ENCODE measurements at regions not wholly inside any gene's neighbourhood (a gene's known extent, or its start where the extent isn't known, plus 50 kb on each side); places are given as distances from the start of the nearest gene placed in this dataset.

DNA sequence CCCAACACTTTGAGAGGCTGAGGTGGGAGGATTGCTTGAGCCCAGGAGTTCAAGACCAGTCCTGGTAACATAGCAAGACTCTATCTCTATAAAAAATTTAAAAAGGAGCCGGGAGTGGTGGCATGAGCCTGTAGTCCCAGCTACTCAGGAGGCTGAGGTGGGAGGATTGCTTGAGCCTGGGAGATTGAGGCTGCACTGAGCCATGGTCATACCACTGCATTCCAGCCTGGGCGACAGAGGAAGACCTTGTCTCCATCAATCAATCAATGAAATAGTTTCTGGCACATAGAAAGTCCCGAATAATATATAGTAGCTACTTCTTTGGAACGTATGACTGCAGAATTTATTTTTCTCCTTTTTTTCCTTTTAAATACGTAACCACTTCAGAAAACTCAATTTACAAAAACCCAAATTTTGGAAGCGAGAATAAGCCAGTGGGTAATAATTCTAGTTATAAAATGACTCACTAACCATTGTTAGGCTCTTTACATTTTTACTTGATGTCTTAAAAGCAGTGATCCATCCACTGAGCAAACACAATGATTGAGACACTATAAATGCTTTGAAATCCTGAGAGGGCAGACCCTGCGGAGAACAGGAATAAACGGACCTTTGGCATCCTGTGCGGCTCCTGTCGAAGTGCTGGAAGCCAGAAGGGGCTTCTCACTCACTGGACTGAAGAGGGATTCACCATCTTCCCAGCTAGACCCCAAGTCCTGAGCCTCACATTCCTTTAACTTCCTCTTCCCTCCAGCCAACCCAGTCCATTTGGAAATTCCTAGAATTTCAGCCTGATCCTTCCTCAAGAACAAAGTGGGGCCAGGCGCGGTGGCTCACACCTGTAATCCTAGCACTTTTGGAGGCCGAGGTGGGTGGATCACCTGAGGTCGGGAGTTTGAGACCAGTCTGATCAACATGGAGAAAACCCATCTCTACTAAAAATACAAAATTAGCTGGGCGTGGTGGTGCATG is 68.4 kb upstream of the MFGE8 start:
- Histone ChIP-seq H3K4me1 (no peaks in the 10 kb centered on the region), H3K9me3 (no peaks in the 10 kb centered on the region), H3K4me3 (no peak overlapping the region), H3K27ac (no peak overlapping the region), H3K36me3 (no peaks in the 10 kb centered on the region), H3K27me3 (no peaks in the 10 kb centered on the region)
- no peak for DNase-seq
- no peak for TF ChIP-seq POLR2A (IDR thresholded peaks at IDR 0.05)
- TF ChIP-seq, protein P1, sequence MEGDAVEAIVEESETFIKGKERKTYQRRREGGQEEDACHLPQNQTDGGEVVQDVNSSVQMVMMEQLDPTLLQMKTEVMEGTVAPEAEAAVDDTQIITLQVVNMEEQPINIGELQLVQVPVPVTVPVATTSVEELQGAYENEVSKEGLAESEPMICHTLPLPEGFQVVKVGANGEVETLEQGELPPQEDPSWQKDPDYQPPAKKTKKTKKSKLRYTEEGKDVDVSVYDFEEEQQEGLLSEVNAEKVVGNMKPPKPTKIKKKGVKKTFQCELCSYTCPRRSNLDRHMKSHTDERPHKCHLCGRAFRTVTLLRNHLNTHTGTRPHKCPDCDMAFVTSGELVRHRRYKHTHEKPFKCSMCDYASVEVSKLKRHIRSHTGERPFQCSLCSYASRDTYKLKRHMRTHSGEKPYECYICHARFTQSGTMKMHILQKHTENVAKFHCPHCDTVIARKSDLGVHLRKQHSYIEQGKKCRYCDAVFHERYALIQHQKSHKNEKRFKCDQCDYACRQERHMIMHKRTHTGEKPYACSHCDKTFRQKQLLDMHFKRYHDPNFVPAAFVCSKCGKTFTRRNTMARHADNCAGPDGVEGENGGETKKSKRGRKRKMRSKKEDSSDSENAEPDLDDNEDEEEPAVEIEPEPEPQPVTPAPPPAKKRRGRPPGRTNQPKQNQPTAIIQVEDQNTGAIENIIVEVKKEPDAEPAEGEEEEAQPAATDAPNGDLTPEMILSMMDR (IDR thresholded peaks at IDR 0.05): no peak

GRCh38 chr15:88982304-88982945 is 69.2 kb upstream of the MFGE8 start:
- Histone ChIP-seq H3K27me3 (no peaks in the 10 kb centered on the region), H3K4me1 (no peaks in the 10 kb centered on the region), H3K9me3 (no peaks in the 10 kb centered on the region), H3K36me3 (no peaks in the 10 kb centered on the region), H3K27ac (no peak overlapping the region), H3K4me3 (no peak overlapping the region)
- DNase-seq: no peak
- TF ChIP-seq, protein P1 (IDR thresholded peaks at IDR 0.05): no peak
- TF ChIP-seq POLR2A (IDR thresholded peaks at IDR 0.05): no peak

DNA sequence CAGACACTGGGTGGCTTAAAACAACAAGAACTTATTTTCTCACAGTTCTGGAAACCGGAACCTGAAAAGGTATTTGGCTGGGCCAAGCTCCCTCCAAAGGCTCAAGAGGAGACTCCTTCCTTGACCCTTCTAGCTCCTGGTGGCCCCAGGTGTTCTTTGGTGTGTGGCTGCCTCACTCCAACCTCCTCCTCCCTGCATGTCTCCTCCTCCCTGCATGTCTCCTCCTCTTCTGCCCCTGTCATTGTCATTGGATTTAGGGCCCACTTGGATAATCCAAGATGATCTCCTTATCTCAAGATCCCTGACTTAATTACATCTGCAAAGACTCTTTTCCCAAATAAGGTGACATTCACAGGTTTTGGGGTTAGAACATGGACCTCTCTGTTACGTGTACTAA is 69.8 kb upstream of the MFGE8 start:
- no peak for DNase-seq
- Histone ChIP-seq H3K36me3 (no peaks in the 10 kb centered on the region), H3K4me3 (no peak overlapping the region), H3K9me3 (no peaks in the 10 kb centered on the region), H3K27ac (no peak overlapping the region), H3K27me3 (no peaks in the 10 kb centered on the region), H3K4me1 (no peaks in the 10 kb centered on the region)
- TF ChIP-seq, protein P1 (IDR thresholded peaks at IDR 0.05): no peak
- TF ChIP-seq POLR2A (IDR thresholded peaks at IDR 0.05): no peak

- TF ChIP-seq, protein P1 (IDR thresholded peaks at IDR 0.05): no peak
- TF ChIP-seq POLR2A (IDR thresholded peaks at IDR 0.05): no peak
These were observed 70.8 kb upstream of the MFGE8 start for GRCh38 chr15:88983861-88984429.

GRCh38 chr15:88985547-88986393 is 72.6 kb upstream of the MFGE8 start:
- Histone ChIP-seq H3K27ac (no peak overlapping the region), H3K4me3 (no peak overlapping the region), H3K27me3 (no peaks in the 10 kb centered on the region), H3K4me1 (no peaks in the 10 kb centered on the region), H3K9me3 (no peaks in the 10 kb centered on the region), H3K36me3 (no peaks in the 10 kb centered on the region)
- no peak for DNase-seq
- TF ChIP-seq, protein P1 (IDR thresholded peaks at IDR 0.05): no peak
- TF ChIP-seq POLR2A (IDR thresholded peaks at IDR 0.05): no peak

More at GRCh38 chr15:88983861-88984429, 70.8 kb upstream of the MFGE8 start:
- H3K9me3 ChIP-seq: no peaks in the 10 kb centered on the region
- no peaks in the 10 kb centered on the region for H3K4me1 ChIP-seq
- H3K36me3 ChIP-seq: no peaks in the 10 kb centered on the region
- DNase-seq: no peak
- H3K27ac ChIP-seq: no peak overlapping the region
- H3K4me3 ChIP-seq: no peak overlapping the region
- no peaks in the 10 kb centered on the region for H3K27me3 ChIP-seq

All from Peyer's patch (tissue), 4 donors.